HG03469 (cell line): ENCODE measurements at regions not wholly inside any gene's neighbourhood (a gene's known extent, or its start where the extent isn't known, plus 50 kb on each side); places are given as distances from the start of the nearest gene placed in this dataset.
A peak's percentile ranks its signal among the peaks of the same experiment; 100 is the strongest.
"Not testable (repeated sequence)": the region's sequence is repeated elsewhere in the genome, so short reads cannot be mapped to it uniquely, and the experiment has no call there.

Experiments used
- ATAC-seq: cut with Tn5 transposase; IDR thresholded peaks from one replicate; pipeline ENCODE4 v1.9.1; 2021; ENCODE audit warnings: mild to moderate bottlenecking, moderate library complexity, moderate number of reproducible peaks; ENCODE audit not compliant: unreplicated experiment

DNA sequence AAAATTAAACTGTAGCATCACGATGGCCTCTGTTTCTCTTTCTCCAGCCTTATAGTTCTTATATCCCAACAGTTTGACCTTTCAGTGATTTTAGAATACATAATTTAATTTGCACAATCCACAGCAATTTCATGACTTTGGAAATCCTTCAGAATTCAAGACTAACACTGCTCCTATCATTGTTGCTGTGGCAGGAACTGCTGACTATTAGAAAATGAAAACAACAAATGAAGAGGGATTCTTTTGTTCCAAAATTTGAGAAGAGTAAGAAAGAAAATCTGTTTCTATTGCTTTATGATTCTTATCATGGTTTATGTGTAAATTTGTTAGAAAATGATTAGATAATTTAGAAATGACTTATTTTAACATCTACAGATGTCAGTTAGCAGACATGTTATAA lies 604.0 kb upstream of the ADGRB3 start:
- no peak for ATAC-seq

DNA sequence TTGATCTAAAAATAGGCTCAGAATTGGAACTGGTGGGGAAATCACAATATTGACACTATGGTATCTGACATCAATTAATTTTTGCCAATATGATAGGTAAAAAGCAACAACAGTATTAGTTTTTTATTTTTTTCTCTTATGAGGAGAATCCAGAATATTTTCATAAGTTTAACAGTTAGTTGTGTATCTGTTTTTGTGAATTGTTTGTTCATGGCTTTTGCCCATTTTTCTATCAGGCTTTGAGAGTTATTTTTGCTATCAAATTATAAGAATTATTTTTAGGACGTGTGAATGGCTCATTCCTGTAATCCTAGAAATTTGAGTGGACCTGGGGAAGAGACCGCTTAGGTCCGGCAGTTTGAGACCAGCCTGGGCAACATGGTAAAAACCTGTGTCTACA lies 608.6 kb upstream of the ADGRB3 start:
- ATAC-seq: no peak

DNA sequence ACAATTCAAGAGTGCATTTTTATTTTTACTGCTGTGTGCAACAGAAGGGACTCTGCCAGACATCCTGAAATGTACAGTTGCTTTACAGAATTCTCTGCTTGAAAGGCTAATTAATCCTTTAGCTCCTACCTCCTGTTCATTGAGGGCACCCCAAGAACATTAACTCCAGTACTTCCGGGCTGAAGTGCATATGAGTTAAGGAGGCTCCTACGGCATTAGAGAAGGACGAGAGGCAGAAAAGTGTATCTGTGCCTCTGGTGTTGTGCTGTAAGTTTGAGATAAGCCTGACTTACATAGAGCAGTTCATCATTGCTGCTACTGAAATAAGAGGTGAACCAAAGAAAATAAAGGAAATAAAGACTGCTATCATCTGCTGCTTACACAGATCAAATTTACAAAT lies 609.3 kb upstream of the ADGRB3 start:
- ATAC-seq: no peak

DNA sequence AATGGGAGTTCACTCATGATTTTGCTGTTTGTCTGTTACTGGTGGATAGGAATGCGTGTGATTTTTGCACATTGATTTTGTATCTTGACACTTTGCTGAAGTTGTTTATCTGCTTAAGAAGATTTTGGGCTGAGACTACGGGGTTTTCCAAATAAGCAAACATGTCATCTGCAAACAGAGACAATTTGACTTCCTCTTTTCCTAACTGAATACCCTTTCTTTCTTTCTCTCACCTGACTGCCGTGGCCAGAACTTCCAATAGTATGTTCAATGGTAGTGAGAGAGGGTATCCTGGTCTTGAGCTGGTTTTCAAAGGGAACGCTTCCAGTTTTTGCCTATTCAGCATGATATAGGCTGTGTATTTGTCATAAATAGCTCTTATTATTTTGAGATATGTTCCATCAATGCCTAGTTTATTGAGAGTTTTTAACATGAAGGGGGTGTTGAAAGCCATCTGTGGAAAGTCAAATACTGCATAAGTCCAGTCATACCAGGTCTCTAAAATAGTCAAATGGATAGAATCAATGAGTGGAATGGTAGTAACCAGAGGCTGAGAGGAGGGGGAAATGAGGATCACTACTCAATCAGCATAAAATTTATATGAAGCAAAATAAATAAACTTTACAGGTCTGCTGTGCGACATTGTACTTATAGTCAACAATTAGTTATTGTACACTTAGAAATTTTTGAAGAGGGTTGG lies 610.4 kb upstream of the ADGRB3 start:
- ATAC-seq: no peak

DNA sequence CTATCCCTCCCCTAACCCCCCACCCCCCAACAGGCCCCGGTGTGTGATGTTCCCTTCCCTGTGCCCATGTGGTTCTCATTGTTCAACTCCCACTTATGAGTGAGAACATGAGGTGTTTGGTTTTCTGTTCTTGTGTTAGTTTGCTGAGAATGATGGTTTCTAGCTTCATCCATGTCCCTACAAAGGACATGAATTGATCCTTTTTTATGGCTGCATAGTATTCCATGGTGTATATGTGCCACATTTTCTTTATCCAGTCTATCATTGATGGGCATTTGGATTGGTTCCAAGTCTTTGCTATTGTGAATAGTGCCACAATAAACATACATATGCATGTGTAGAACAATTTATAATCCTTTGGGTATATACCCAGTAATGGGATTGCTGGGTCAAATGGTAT lies 612.1 kb upstream of the ADGRB3 start:
- not testable (repeated sequence) for ATAC-seq

DNA sequence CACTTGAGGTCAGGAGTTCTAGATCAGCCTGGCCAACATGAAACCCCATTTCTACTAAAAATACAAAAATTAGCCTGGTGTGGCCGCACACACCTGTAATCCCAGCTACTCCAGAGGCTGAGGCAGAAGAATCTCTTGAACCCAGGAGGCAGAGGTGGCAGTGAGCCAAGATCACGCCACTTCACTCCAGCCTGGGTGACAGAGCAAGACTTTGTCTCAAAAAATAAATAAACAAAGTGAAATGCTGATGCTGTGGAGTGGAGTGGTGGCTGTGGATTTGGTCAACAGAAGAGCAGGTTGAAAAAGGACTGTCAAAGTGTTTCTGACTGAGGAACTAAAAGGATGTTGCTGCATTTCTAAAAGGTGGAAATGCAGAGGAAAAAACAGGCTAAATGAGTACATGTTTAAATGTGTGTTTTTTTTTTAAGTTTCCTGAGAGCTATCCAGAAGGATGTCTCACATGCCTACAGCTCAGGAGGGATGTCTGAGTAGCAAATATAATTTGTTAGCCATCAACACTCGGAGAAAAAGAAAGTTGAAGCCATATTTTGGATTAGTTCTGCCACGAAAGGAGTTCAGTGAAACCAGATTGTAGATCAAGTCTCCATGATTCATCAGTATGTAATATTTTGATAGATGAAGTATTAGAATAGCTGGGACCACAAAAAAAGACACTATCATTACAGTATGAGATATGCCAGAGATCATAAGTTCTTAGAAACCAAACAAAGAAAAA lies 621.1 kb upstream of the ADGRB3 start:
- no peak for ATAC-seq

DNA sequence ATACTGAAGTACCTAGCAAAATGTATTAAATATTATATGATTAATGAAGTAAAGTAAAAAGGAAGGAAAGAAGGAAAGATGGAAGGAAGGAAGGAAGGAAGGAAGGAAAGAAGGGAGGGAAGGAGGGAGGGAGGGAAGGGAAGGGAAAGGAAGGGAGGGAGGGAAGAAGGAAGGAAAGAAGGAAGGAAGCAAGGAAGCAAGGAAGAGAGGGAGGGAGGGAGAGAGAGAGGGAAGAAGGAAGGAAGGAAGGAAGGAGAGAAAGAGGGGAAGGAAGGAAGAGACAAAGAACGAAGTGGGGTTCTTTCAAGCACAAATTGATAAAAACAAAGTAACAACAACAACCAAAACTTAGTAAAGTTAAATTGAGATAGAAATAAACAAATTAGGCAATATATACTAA lies 622.3 kb upstream of the ADGRB3 start:
- no peak for ATAC-seq

DNA sequence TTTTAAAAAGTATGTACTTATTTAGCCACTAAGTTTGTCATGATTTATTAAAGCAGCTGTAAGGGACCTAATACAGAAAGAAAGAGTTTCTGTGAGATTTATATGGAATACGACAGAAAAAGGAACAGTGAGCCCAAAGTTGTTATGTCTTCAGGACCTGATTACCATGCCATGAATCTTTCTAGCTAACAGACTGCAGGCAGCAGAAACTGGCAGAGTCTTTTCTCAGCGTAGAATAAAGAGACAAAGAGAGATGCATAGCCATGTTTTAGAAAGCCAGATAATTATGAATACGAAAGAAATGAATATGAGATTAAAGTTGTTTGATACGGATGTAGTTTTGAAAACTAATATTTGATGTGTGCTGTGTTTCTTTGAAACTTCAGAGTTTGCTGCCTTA lies 624.1 kb upstream of the ADGRB3 start:
- ATAC-seq: no peak

DNA sequence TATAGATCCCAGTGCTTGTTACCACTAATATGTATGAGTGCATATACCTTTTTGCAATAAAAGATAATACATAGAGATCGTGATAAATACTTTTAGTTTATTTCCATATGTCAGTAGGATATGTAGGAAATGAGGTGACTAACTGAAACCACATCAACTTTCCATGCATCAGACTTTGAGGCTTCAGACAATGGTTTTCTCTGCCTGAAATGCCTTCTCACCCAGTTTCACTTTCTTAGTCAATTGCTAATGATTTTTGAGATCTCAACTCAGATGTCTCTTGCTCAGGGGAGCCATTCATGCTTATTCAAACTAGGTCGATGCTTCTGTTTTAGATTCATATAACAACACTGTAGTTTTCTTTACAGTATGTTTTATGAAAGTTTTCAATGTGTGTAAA lies 626.6 kb upstream of the ADGRB3 start:
- ATAC-seq: peak; percentile 57

DNA sequence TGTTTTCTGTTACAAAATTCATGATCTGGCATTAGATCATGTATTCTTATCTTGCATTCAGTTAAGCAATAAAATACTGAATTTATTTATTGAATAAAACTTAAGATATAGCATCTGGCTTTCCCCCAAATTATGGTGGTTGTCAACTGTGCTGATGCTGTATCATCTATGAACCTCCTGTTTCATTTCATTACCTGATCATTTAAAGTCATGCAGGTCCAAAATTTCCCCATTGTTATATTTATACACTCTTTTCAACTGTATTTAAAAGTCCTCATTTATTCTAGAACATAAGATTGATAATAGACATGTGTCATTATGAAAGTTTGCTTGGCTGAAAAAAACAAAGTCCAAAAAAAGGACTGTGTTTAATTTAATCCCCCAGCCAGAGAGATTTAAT lies 627.4 kb upstream of the ADGRB3 start:
- ATAC-seq: no peak

DNA sequence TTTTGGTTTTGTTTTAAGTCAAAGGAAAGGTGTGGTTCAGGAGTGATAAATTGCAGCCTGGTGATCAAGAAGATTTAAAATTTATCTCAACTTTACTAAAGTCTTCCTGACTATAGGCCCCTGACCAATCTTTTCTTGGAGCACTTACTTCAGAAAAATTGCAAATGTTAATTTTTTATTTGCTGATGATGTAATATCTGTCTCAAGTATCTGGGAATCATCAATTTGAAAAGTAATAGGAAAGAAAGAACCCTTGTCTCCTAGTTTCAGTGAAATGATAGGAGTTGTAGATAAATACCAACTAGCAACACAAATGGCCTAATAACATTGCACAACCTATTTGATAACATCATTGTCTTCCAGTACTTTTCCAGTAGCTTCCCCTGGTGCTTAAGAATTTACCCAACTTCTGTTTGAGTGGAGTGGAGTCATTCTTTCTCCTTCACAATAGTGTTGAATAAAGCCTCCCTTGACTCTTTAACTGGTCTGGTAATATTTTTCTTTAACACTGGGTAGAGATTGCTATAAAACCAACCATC lies 648.3 kb upstream of the ADGRB3 start:
- no peak for ATAC-seq

DNA sequence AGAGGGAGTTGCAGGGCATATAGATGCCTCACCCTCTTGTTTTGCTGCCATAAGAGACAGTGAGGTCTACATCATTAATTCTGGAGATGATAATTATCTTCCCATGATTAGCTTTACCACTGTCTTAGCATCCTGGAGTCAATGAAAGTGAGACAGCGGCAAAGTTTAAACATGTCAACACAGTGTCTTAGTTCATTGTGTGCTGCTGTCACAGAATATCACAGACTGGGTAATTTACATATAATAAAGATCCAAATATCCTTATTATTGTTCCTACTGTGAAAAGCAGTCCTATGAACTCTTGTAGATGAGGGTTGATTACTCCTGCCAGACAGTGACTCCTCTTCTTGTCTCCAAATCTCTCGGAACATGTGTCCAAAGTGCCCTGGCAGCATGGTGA lies 658.6 kb upstream of the ADGRB3 start:
- no peak for ATAC-seq

DNA sequence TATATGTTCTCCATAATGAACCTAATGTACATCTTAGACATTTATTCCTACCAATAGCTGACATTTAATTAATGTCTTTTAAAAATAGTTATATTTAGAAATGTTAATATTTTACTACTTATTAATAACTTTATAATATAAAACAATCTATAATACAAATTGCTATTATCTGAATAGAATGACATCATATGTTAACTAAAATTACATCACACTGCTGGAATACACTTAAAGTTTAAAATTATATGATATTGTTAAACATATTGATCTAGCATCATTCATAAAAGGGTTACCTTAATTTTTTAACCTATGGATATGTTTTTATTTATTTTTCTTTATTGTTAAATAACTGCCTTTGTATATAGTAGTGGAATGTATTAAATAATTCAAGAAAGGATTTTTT lies 660.2 kb upstream of the ADGRB3 start:
- no peak for ATAC-seq

DNA sequence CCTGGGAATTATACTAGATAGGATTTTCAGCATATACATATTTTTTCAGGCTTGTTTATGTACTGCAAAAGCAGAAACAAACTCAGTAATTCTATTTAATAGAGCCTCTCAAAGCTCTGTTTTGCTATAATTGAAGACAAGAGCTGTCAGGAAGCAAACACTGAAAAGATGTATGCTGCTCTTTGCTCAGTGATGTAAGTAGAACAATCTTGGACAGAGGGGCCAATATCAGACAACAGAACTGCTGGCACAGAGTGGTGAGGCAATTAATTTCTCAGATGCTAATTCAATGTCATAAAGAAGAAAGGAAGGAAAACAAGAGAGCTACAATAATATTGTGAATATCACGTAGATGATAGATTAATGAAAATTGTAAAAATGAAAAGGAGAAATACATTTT lies 663.3 kb upstream of the ADGRB3 start:
- no peak for ATAC-seq

DNA sequence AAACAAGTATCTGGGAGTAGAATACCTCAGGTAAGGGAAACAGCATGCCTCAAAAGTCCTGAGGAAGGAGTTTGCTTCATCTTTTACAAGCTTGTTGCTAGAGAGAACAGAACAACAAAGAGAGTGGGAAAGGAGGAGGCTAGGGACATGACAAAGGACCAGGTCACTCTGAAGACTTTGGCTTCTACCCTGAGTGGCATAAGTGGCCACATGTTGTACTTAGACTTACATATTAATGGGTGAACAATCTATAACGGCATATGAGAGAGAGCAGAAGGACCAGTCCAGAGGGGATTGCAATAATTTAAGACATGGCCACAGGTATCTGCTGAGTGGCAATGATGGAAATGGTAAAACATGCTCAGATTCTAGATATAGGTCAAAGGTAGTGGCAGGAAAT lies 668.3 kb upstream of the ADGRB3 start:
- no peak for ATAC-seq

DNA sequence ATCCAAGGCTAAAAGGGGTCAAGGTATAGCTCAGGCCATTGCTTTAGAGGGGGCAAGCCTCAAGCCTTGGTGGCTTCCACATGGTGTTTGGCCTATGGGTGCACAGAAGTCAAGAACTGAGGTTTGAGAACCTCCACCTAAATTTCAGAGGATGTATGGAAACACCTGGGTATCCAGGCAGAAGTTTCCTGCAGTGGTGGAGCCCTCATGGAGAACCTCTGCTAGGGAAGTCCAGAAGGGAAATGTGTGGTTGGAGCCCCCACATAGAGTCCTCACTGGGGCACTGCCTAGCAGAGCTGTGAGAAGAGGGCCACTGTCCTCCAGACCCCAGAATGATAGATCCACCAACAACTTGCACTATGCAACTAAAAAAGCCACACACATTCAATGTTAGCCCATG lies 678.7 kb upstream of the ADGRB3 start:
- ATAC-seq: no peak

DNA sequence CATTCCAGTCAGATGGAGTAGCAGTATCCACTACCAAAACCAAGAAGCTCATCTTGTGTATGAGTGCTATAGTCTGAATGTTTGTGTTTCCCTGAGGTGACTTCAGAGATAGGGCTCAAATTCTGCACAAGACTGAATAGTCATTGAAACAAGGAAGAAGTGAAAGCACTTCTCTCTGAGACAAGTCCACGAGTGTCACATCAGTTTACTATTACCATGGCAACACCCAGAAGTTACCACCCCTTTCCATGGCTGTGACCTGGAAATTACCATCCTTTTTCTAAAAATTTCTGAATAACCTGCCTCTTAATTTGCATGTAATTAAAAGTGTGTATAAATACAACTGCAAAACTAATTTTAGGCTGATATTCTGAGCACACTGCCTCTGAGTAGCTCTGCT lies 682.1 kb upstream of the ADGRB3 start:
- ATAC-seq: no peak

DNA sequence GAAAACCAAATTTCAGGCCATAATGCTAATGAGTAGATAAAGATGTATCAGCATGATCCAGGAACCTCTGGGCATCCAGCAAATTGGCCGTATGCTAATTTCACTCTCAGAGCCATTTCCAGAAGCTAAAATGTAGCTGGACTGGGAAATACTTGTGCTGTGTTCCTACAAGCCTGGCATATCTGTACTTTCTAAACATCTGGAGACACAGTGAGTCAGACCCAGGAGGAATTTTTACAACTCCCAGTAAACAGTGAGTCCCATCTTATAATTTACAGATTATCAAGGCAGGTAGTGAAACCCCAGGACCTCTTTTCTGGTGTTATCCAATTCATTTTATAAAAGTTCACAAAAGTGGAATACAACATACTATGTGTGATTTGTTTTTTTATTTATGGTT lies 683.0 kb upstream of the ADGRB3 start:
- ATAC-seq: no peak

DNA sequence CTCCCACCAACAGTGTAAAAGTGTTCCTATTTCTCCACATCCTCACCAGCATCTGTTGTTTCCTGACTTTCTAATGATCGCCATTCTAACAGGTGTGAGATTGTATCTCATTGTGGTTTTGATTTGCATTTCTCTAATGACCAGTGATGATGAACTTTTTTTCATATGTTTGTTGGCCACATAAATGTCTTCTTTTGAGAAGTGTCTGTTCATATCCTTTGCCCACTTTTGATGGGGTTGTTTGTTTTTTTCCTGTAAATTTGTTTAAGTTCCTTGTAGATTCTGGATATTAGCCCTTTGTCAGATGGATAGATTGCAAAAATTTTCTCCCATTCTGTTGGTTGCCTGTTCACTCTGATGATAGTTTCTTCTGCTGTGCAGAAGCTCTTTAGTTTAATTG lies 687.3 kb upstream of the ADGRB3 start:
- ATAC-seq: not testable (repeated sequence)

DNA sequence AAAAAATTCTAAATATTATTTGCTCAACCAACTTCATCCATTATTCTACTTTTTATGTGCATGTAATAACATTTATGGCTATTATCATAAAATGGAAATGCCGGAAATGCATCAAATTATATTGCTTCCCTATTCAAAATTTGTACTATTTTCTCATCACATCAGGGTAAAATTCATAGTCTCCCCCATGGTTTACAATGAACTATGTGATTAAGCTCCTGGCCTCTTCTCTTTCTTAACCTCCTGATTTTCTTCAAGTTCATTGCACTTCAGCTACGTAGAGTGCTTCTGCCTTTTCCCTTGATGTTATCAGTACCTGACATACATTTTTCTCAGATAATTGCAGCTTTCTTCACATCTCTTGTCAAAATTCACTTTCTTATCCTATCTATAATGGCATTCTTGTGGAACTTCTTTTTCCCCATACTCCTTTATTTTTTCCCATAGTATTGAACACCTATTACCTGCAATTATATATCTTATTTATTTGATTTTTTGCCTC lies 699.1 kb upstream of the ADGRB3 start:
- no peak for ATAC-seq

DNA sequence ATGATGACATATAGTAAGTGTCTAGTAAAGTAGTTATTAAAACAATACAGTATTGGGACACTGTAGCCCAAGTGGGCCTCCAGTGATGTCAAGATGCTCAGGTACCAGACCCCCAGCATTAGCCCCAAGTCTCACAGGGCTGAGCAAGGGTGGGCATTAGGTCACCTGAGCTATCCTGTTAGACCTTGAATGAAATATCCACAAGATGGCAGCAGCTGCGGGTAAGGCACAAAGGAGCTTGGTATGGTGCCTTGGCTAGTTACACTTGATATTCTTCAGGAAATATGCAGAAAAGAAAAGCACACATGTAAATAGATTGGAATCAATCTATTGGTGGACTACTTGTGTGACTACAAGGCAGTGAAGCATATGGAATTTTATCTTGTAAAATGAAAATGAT lies 701.8 kb upstream of the ADGRB3 start:
- ATAC-seq: no peak

DNA sequence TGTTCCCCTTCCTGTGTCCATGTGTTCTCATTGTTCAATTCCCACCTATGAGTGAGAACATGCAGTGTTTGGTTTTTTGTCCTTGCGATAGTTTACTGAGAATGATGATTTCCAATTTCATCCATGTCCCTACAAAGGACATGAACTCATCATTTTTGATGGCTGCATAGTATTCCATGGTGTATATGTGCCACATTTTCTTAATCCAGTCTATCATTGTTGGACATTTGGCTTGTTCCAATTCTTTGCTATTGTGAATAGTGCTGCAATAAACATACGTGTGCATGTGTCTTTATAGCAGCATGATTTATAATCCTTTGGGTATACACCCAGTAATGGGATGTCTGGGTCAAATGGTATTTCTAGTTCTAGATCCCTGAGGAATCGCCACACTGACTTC lies 712.5 kb upstream of the ADGRB3 start:
- not testable (repeated sequence) for ATAC-seq
